Common myeloid progenitor, CD34-positive (primary cell): ENCODE measurements at regions not wholly inside any gene's neighbourhood (a gene's known extent, or its start where the extent isn't known, plus 50 kb on each side); places are given as distances from the start of the nearest gene placed in this dataset.

Experiments used
- CTCF ChIA-PET: fragments of 350-600 bp; sonication (Branson Sonifier 250); formaldehyde crosslinking; loops from one replicate; lab custom pipeline; 2021; ENCODE audit warnings: antibody characterized with exemption; lab: Charles Lee
- POLR2A ChIA-PET: fragments of 350-600 bp; sonication (Branson Sonifier 250); formaldehyde crosslinking; loops from one replicate; lab custom pipeline; 2021; ENCODE audit warnings: antibody characterized with exemption; lab: Charles Lee
- DNase-seq, 3 donors: peaks; one replicate each; pipeline versions ENCODE4 v3.0.0 to v3.0.0-alpha.2; 2013
- H3K27ac ChIP-seq, 2 experiments: 1 replicate in 1 of 2; 2 replicates in 1 of 2; pipeline ENCODE4 v1.7.0; 2013; ENCODE audit warnings: inconsistent platforms in 2 of 2, low read length in 2 of 2, mild to moderate bottlenecking in 2 of 2, low read depth in 1 of 2, moderate library complexity in 1 of 2; ENCODE audit not compliant: severe bottlenecking in 2 of 2, insufficient read depth in 1 of 2, poor library complexity in 1 of 2
- H3K27me3 ChIP-seq, 5 experiments: replicated peaks in 2 of 5; 1 replicate in 3 of 5; 2 replicates in 2 of 5; pipeline versions ENCODE4 v1.6.1 to v1.7.0; 2013; ENCODE audit warnings: low read length in 4 of 5, mild to moderate bottlenecking in 2 of 5, moderate library complexity in 2 of 5, inconsistent platforms in 1 of 5; ENCODE audit not compliant: insufficient read depth in 5 of 5, control insufficient read depth in 4 of 5
- H3K36me3 ChIP-seq, 4 experiments: 1 replicate in 2 of 4; 2 replicates in 2 of 4; pipeline versions ENCODE4 v1.6.1 to v1.7.0; 2013; ENCODE audit warnings: low read length in 3 of 4, control low read depth in 1 of 4, mild to moderate bottlenecking in 1 of 4; ENCODE audit not compliant: control insufficient read depth in 4 of 4, insufficient read depth in 4 of 4
- H3K4me1 ChIP-seq, 4 experiments: 1 replicate in 3 of 4; 2 replicates in 1 of 4; pipeline versions ENCODE4 v1.6.1 to v1.7.1; 2013; ENCODE audit warnings: low read length in 3 of 4, mild to moderate bottlenecking in 3 of 4, control low read depth in 1 of 4, inconsistent platforms in 1 of 4, moderate library complexity in 1 of 4; ENCODE audit not compliant: control insufficient read depth in 4 of 4, insufficient read depth in 4 of 4; ENCODE audit errors: control extremely low read depth in 1 of 4
- H3K4me3 ChIP-seq, 7 experiments: 1 replicate in 4 of 7; 2 replicates in 3 of 7; pipeline versions ENCODE4 v1.5.1 to v1.7.0; 2013; ENCODE audit warnings: mild to moderate bottlenecking in 7 of 7, low read length in 6 of 7, moderate library complexity in 6 of 7, inconsistent platforms in 2 of 7, low read depth in 2 of 7, control low read depth in 1 of 7; ENCODE audit not compliant: insufficient read depth in 4 of 7, control insufficient read depth in 1 of 7; ENCODE audit errors: extremely low read depth in 1 of 7
- H3K9me3 ChIP-seq, 5 experiments: 1 replicate in 4 of 5; 2 replicates in 1 of 5; pipeline versions ENCODE4 v1.6.1 to v1.7.1; 2013; ENCODE audit warnings: low read length in 4 of 5, mild to moderate bottlenecking in 2 of 5, inconsistent platforms in 1 of 5, low read depth in 1 of 5, moderate library complexity in 1 of 5; ENCODE audit not compliant: control insufficient read depth in 4 of 5, insufficient read depth in 2 of 5; ENCODE audit errors: control extremely low read depth in 1 of 5
- WGBS: methylation state at CpG from one replicate; pipeline ENCODE4 v1.1.5; 2013; ENCODE audit not compliant: insufficient coverage; 5-methylcytosine and 5-hydroxymethylcytosine counted together

GRCh38 chr1:239868058-239868832, 223.4 kb upstream of the FMN2 start:
- WGBS: 94% methylated on average over 11 of the region's 13 CpGs
- no peaks in the 10 kb centered on the region for H3K4me1 ChIP-seq
- no peak for DNase-seq
- H3K9me3 ChIP-seq: peaks cover under 1 to 3% (median 2%) of the 10 kb centered on the region in 5 experiments
- peaks cover 0 to 6% (median 1%) of the 10 kb centered on the region in 4 experiments for H3K36me3 ChIP-seq
- ChIA-PET CTCF (interaction anchor here (1.3 to 1.7 kb wide), 2 partner anchors 12 to 30 kb away, joined by 3 to 4 read pairs; no protein-coding TSS in a partner anchor), POLR2A (no interaction called here)
- H3K27ac ChIP-seq: no peak overlapping the region
- H3K4me3 ChIP-seq: no peak overlapping the region
- no peaks in the 10 kb centered on the region for H3K27me3 ChIP-seq

GRCh38 chr1:239870194-239870593, 221.5 kb upstream of the FMN2 start:
- peaks cover 0 to 4% (median 0%) of the 10 kb centered on the region in 4 experiments for H3K36me3 ChIP-seq
- no peak overlapping the region for H3K4me3 ChIP-seq
- no peaks in the 10 kb centered on the region for H3K27me3 ChIP-seq
- DNase-seq: no peak
- 97% methylated on average over 5 of the region's 6 CpGs for WGBS
- ChIA-PET CTCF (interaction anchor here (1.2 kb wide), 1 partner anchor 11 kb away, joined by 3 read pairs; no protein-coding TSS in a partner anchor), POLR2A (interaction anchor here (0.6 kb wide), 1 partner anchor 971 kb away, joined by 3 read pairs; no protein-coding TSS in a partner anchor)
- H3K9me3 ChIP-seq: no peaks in the 10 kb centered on the region
- H3K4me1 ChIP-seq: no peaks in the 10 kb centered on the region
- H3K27ac ChIP-seq: no peak overlapping the region

DNA sequence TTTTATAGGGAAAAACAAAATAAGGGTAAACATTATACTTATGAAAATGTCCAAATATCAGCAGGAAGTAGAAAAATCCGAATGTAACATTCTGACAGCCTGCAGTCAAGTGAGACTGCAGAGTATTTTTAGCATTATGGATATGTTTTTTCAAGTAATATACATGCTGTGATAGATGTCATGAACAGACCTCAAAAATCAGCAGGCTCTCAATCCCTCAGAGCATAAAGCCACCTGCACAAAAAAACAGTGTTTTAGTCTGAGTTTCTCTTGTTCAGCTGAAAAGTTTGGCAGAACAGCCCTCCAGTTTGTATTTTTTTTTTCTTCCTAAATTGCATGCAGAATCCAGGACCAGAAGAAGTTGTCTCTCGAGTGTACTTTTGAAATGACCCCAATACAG, 219.1 kb upstream of the FMN2 start:
- H3K4me3 ChIP-seq: no peak overlapping the region
- 42% methylated on average over 2 of the region's 2 CpGs for WGBS
- ChIA-PET CTCF (interaction anchor here (1.2 kb wide), 2 partner anchors 18 to 68 kb away, joined by 3 to 4 read pairs; no protein-coding TSS in a partner anchor), POLR2A (no interaction called here)
- no peak overlapping the region for H3K27ac ChIP-seq
- no peak for DNase-seq
- H3K9me3 ChIP-seq: no peaks in the 10 kb centered on the region
- H3K36me3 ChIP-seq: peaks cover 0 to 4% (median 1%) of the 10 kb centered on the region in 4 experiments
- no peaks in the 10 kb centered on the region for H3K4me1 ChIP-seq
- no peaks in the 10 kb centered on the region for H3K27me3 ChIP-seq

DNA sequence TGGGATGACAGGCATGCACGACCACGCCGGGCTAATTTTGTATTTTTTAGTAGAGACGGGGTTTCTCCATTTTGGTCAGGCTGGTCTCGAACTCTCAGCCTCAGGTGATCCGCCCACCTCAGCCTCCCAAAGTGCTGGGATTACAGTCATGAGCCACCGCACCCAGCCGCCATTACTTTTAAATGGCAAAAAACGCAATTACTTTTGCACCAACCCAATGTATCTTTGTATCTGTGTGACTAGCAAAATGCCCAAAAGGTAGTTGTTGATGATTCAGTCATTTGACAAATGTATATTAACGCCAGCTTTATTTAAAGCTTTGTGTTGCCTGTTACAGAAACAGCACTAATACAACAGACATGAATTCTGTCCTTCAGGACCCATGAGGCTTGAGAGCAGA, 216.9 kb upstream of the FMN2 start:
- H3K27ac ChIP-seq: no peak overlapping the region
- 95% methylated on average over 8 of the region's 10 CpGs for WGBS
- H3K4me3 ChIP-seq: no peak overlapping the region
- no peak for DNase-seq
- H3K9me3 ChIP-seq: no peaks in the 10 kb centered on the region
- POLR2A ChIA-PET: no interaction called here
- CTCF ChIA-PET: interaction anchor here (0.9 to 2.6 kb wide), 2 partner anchors 8 to 14 kb away, joined by 3 to 8 read pairs; no protein-coding TSS in a partner anchor
- no peaks in the 10 kb centered on the region for H3K4me1 ChIP-seq
- peaks cover 0 to 6% (median 0%) of the 10 kb centered on the region in 4 experiments for H3K36me3 ChIP-seq
- no peaks in the 10 kb centered on the region for H3K27me3 ChIP-seq

DNA sequence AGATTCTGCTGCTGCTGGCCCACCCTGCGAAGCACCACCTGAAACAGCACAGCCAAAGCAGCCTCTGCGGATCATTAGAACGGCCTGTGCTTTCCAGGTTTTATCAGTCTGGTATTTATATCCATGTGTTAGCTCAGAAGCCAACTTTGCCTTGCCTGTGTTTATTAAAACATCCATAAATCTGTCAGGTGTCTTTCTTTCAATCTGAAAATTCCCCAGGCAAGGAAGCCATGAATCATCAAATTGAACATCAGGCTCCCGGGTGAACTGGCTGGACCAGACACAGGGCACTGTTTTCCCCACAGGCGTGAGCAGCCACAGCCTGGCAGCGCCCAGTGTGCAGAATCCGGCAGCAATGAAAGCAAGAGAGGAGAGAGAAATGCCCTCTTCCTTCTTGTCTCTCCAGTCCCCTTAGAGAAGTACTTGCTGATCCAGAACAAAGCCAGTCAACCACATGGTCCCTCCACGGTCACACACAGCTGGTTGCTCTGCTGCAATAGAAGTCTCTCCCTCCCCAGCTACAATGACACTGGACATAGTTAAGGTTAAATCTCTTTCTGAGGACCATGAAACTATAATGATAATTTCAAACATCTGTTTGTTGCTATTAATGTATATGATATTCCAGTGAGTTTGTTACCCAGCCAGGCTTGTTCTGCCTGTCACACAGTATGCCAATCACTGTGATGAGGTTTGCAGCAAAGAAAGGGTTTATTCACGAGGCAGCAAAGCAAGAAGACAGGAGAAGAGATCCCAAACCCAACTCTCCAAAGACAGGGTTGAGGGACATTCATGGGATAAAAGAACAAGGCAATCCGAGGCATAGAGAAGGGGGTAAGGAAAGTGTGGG, 212.1 kb upstream of the FMN2 start:
- Histone ChIP-seq H3K9me3 (no peaks in the 10 kb centered on the region), H3K27me3 (no peaks in the 10 kb centered on the region), H3K4me3 (no peak overlapping the region), H3K27ac (no peak overlapping the region), H3K4me1 (no peaks in the 10 kb centered on the region), H3K36me3 (peaks cover 0 to 11% (median 0%) of the 10 kb centered on the region in 4 experiments)
- ChIA-PET CTCF (interaction anchor here (0.5 to 1.0 kb wide), 3 partner anchors 11 to 36 kb away, joined by 3 read pairs; no protein-coding TSS in a partner anchor), POLR2A (no interaction called here)
- WGBS: 86% methylated on average over 7 of the region's 10 CpGs
- no peak for DNase-seq

DNA sequence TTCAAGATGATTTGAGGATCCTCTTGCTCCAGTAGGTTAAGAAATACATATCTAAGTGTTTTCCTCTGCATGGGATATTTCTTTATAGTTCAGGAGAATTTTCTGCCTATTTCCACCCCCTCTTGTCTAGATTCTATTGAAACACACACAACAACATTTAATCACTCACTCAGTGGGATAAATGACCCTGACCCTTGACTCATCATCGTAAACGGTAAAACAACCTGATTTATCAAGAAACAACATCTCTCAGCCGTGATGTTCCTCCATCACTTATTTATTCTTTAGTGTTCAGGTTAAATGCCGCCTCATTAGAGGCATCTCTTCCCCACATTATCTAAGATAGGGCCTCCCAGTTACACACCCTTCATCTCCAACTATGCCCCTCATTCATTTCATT, 208.7 kb upstream of the FMN2 start:
- 94% methylated on average over 4 of the region's 4 CpGs for WGBS
- POLR2A ChIA-PET: no interaction called here
- Histone ChIP-seq H3K4me3 (no peak overlapping the region), H3K36me3 (peaks cover 0 to 8% (median 5%) of the 10 kb centered on the region in 4 experiments), H3K4me1 (no peaks in the 10 kb centered on the region), H3K27me3 (no peaks in the 10 kb centered on the region), H3K27ac (no peak overlapping the region), H3K9me3 (no peaks in the 10 kb centered on the region)
- no peak for DNase-seq
- CTCF ChIA-PET: no interaction called here
